GM13977 (cell line): ENCODE measurements at regions not wholly inside any gene's neighbourhood (a gene's known extent, or its start where the extent isn't known, plus 50 kb on each side); places are given as distances from the start of the nearest gene placed in this dataset.
"Not testable (repeated sequence)": the region's sequence is repeated elsewhere in the genome, so short reads cannot be mapped to it uniquely, and the experiment has no call there.

Experiments
- DNase-seq: peaks from one replicate; pipeline ENCODE4 v3.0.0; 2012; ENCODE audit warnings: low spot score
- in situ Hi-C: fragments of 300-500 bp; cut with MboI; formaldehyde crosslinking; loops from one replicate; pipeline ENCODE4 v1.12.0; 2022; ENCODE audit warnings: low sequenced_read_pairs, low pct_unique_long_range_greater_than_20kb, mixed read lengths, inconsistent platforms; ENCODE audit not compliant: unreplicated experiment
- TF ChIP-seq, protein P1 (sequence below): IDR thresholded peaks from 2 replicates; pipeline ENCODE4 v1.5.1; 2012; ENCODE audit warnings: mild to moderate bottlenecking, control low read depth; ENCODE audit not compliant: insufficient read depth; ENCODE audit errors: extremely low read depth, missing control alignments

GRCh38 chr4:184962125-184962638, 56.1 kb upstream of the HELT start:
- no peak for DNase-seq
- in situ Hi-C loops: no loop called here
- TF ChIP-seq, protein P1, sequence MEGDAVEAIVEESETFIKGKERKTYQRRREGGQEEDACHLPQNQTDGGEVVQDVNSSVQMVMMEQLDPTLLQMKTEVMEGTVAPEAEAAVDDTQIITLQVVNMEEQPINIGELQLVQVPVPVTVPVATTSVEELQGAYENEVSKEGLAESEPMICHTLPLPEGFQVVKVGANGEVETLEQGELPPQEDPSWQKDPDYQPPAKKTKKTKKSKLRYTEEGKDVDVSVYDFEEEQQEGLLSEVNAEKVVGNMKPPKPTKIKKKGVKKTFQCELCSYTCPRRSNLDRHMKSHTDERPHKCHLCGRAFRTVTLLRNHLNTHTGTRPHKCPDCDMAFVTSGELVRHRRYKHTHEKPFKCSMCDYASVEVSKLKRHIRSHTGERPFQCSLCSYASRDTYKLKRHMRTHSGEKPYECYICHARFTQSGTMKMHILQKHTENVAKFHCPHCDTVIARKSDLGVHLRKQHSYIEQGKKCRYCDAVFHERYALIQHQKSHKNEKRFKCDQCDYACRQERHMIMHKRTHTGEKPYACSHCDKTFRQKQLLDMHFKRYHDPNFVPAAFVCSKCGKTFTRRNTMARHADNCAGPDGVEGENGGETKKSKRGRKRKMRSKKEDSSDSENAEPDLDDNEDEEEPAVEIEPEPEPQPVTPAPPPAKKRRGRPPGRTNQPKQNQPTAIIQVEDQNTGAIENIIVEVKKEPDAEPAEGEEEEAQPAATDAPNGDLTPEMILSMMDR: no peak

DNA sequence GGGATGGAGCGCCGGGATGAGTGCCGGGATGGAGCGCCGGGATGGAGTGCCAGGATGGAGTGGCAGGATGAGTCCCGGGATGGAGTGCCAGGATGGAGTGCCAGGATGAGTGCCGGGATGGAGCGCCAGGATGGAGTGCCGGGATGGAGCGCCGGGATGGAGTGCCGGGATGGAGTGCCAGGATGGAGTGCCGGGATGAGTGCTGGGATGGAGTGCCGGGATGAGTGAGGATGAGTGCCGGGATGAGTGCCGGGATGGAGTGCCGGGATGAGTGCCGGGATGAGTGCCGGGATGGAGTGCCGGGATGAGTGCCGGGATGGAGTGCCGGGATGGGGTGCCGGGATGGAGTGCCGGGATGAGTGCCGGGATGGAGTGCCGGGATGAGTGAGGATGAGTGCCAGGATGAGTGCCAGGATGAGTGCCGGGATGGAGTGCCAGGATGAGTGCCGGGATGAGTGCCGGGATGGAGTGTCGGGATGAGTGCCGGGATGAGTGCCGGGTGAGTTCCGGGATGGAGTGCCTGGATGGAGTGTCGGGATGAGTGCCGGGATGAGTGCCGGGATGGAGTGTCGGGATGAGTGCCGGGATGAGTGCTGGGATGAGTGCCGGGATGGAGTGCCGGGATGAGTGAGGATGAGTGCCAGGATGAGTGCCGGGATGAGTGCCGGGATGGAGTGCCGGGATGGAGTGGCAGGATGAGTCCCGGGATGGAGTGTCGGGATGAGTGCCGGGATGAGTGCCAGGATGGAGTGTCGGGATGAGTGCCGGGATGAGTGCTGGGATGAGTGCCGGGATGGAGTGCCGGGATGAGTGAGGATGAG, 52.9 kb upstream of the HELT start:
- in situ Hi-C loops, DNase-seq: not testable (repeated sequence)

DNA sequence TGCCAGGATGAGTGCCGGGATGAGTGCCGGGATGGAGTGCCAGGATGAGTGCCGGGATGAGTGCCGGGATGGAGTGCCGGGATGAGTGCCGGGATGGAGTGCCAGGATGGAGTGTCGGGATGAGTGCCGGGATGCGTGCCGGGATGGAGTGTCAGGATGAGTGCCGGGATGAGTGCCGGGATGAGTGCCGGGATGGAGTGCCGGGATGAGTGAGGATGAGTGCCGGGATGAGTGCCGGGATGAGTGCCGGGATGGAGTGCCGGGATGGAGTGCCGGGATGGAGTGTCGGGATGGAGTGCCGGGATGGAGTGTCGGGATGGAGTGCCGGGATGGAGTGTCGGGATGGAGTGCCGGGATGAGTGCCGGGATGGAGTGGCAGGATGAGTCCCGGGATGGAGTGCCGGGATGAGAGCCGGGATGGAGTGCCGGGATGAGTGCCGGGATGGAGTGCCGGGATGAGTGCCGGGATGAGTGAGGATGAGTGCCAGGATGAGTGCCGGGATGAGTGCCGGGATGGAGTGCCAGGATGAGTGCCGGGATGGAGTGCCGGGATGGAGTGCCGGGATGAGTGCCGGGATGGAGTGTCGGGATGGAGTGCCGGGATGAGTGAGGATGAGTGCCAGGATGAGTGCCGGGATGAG, 52.1 kb upstream of the HELT start:
- DNase-seq, in situ Hi-C loops: not testable (repeated sequence)

DNA sequence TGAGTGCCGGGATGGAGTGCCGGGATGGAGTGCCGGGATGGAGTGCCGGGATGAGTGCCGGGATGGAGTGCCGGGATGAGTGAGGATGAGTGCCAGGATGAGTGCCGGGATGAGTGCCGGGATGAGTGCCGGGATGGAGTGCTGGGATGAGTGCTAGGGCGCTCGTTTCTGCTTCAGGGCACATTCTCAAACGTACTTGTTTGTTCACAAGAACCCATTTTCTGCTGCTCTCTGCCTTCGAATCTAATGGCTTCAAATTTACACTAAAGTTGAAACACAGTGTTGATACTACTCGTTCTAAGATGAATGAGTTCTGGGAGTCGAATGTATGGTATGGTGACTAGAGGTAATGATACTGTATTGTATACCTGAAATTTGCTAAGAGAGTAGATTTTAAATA, 50.6 kb upstream of the HELT start:
- not testable (repeated sequence) for DNase-seq

DNA sequence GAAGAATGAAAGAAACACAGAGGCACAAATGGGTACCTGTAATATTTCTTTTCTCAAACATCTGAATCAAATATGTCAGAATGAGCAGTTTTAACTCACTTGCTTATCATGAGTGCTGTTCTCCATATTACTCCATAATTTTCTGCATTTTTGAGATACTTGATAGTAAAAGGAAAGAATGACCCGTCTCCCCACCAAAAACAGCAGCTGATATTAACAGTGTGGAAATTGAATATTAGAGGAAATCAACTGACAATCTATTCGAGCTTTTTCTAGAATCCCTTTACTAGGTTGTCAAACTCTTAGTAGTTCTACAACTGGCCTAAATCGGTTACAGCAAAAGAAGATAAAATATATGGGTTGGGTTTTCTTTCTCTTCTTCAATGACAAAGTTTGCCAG, 49.9 kb upstream of the HELT start:
- TF ChIP-seq, protein P1: no peak
- DNase-seq: no peak
- in situ Hi-C loops: no loop called here

More for the DNA sequence above, 50.6 kb upstream of the HELT start:
- in situ Hi-C loops: not testable (repeated sequence)
